ENCODE measurements at regions not wholly inside any gene's neighbourhood (a gene's known extent, or its start where the extent isn't known, plus 50 kb on each side); places are given as distances from the start of the nearest gene placed in this dataset.
"Not testable (repeated sequence)": the region's sequence is repeated elsewhere in the genome, so short reads cannot be mapped to it uniquely, and the experiment has no call there.

DNA sequence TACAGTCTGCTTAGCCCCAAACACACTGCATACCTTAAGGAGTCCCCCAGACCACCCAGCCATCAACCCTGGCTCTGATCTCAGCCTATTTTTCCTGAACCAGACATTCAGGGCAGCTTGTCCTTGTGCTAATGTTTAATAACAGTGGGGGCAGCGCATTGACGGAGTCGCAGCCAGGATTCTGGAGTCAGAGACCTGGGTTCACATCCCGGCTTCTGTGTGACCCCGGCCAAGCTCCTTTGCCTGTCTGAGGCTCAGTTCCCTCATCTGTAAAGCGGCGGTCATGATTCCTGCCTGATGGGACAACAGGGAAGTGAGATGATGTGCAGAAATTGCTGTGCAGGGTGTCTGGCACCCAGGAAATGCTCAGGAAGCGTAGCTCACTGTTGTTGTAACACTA, 63.1 kb downstream of the MATN1 start:
- H3K27ac Mint-ChIP-seq (ENCODE audit: unreplicated experiment) = no peak overlapping the region
- Histone ChIP-seq H3K36me3 (ENCODE audit: insufficient read depth, low read length) (no peaks in the 10 kb centered on the region), H3K79me2 (ENCODE audit: insufficient read depth, low read length) (no peaks in the 10 kb centered on the region), H3K4me1 (ENCODE audit: insufficient read depth, low read length) (no peaks in the 10 kb centered on the region), H4K20me1 (ENCODE audit: insufficient read depth, low read length) (no peaks in the 10 kb centered on the region), H3K9ac (ENCODE audit: low read length) (no peak overlapping the region), H3K4me3 (ENCODE audit: insufficient read depth, low read depth, low read length) (no peak overlapping the region), H2AFZ (ENCODE audit: low read depth, low read length) (no peak overlapping the region), H3K27ac (ENCODE audit: low read depth, low read length) (no peak overlapping the region), H3K4me2 (ENCODE audit: low read length) (no peak overlapping the region), H3K9me3 (ENCODE audit: insufficient read depth, low read depth, low read length) (no peaks in the 10 kb centered on the region), H3K27me3 (ENCODE audit: insufficient read depth, low read length) (peaks cover 8% of the 10 kb centered on the region)
- DNase-seq (ENCODE audit: low read depth) (no peak), FAIRE-seq (no peak)
- TF ChIP-seq, protein P1, sequence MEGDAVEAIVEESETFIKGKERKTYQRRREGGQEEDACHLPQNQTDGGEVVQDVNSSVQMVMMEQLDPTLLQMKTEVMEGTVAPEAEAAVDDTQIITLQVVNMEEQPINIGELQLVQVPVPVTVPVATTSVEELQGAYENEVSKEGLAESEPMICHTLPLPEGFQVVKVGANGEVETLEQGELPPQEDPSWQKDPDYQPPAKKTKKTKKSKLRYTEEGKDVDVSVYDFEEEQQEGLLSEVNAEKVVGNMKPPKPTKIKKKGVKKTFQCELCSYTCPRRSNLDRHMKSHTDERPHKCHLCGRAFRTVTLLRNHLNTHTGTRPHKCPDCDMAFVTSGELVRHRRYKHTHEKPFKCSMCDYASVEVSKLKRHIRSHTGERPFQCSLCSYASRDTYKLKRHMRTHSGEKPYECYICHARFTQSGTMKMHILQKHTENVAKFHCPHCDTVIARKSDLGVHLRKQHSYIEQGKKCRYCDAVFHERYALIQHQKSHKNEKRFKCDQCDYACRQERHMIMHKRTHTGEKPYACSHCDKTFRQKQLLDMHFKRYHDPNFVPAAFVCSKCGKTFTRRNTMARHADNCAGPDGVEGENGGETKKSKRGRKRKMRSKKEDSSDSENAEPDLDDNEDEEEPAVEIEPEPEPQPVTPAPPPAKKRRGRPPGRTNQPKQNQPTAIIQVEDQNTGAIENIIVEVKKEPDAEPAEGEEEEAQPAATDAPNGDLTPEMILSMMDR (IDR thresholded peaks at IDR 0.05; ENCODE audit: insufficient read depth, low read depth, low read length) = no peak
- no peak for TF ChIP-seq EZH2 (IDR thresholded peaks at IDR 0.05; ENCODE audit: insufficient read depth, low read length)
- no peaks in the 10 kb centered on the region for H3K9me3 Mint-ChIP-seq (ENCODE audit: unreplicated experiment)
- H3K36me3 Mint-ChIP-seq (ENCODE audit: low read depth, unreplicated experiment) = peaks cover 1% of the 10 kb centered on the region
- no peak overlapping the region for H3K4me3 Mint-ChIP-seq (ENCODE audit: unreplicated experiment)
- peaks cover 1% of the 10 kb centered on the region for H3K4me1 Mint-ChIP-seq (ENCODE audit: low read depth, unreplicated experiment)
- H3K27me3 Mint-ChIP-seq (ENCODE audit: low read depth, unreplicated experiment) = peaks cover 53% of the 10 kb centered on the region

DNA sequence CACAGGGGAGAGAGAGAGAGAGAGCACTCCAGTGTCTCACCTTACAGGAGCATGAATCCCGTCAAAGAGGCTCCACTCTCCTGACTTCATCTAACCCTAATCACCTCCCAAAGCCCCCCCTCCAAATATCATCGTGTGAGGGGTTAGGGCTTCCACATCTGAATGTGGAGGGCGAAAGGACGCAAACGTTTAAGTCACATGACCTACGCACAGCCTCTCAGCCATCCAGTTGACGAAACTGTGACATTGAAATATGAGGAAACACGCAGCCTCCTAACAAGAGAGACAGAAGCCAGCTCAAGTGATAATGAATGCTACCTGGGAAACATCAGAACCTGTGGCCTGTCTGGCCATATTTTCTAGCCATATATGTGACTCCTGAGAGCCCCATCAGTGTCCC, 63.7 kb downstream of the MATN1 start:
- Mint-ChIP-seq H3K36me3 (ENCODE audit: low read depth, unreplicated experiment) (peaks cover 1% of the 10 kb centered on the region), H3K4me1 (ENCODE audit: low read depth, unreplicated experiment) (peaks cover 1% of the 10 kb centered on the region), H3K27me3 (ENCODE audit: low read depth, unreplicated experiment) (peaks cover 50% of the 10 kb centered on the region), H3K27ac (ENCODE audit: unreplicated experiment) (no peak overlapping the region), H3K9me3 (ENCODE audit: unreplicated experiment) (no peaks in the 10 kb centered on the region), H3K4me3 (ENCODE audit: unreplicated experiment) (no peak overlapping the region)
- FAIRE-seq = no peak
- Histone ChIP-seq H3K27ac (ENCODE audit: low read depth, low read length) (no peak overlapping the region), H3K4me3 (ENCODE audit: insufficient read depth, low read depth, low read length) (no peak overlapping the region), H3K9me3 (ENCODE audit: insufficient read depth, low read depth, low read length) (no peaks in the 10 kb centered on the region), H3K79me2 (ENCODE audit: insufficient read depth, low read length) (no peaks in the 10 kb centered on the region), H3K4me2 (ENCODE audit: low read length) (no peak overlapping the region), H3K27me3 (ENCODE audit: insufficient read depth, low read length) (peaks cover 8% of the 10 kb centered on the region), H3K9ac (ENCODE audit: low read length) (no peak overlapping the region), H3K36me3 (ENCODE audit: insufficient read depth, low read length) (no peaks in the 10 kb centered on the region), H3K4me1 (ENCODE audit: insufficient read depth, low read length) (no peaks in the 10 kb centered on the region), H4K20me1 (ENCODE audit: insufficient read depth, low read length) (no peaks in the 10 kb centered on the region), H2AFZ (ENCODE audit: low read depth, low read length) (no peak overlapping the region)
- no peak for TF ChIP-seq EZH2 (IDR thresholded peaks at IDR 0.05; ENCODE audit: insufficient read depth, low read length)
- TF ChIP-seq, protein P1 (IDR thresholded peaks at IDR 0.05; ENCODE audit: insufficient read depth, low read depth, low read length) = no peak
- DNase-seq (ENCODE audit: low read depth) = no peak

DNA sequence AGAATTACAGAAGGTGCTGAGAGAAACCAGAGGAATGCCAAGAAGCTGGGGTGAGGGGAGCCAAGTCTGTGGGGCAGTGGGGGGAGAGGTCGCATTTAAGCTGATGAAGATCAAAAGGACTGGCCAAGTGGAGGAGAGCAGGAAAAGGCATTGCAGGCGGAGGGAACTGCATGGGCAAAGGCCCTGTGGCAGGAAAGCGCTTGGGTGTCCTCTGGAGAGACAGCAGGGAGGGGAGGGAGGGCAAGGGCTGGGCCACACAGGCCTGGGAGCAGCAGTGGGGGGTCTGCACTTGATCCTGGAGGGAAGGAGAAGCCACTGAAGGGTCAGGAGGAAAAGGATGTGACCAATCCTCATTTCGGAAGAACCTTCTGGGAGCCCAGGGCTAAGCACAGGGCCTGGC, 65.0 kb downstream of the MATN1 start:
- not testable (repeated sequence) for H3K4me1 ChIP-seq (ENCODE audit: insufficient read depth, low read length); H3K36me3 Mint-ChIP-seq (ENCODE audit: low read depth, unreplicated experiment); H2AFZ ChIP-seq (ENCODE audit: low read depth, low read length); H3K27me3 ChIP-seq (ENCODE audit: insufficient read depth, low read length); H3K79me2 ChIP-seq (ENCODE audit: insufficient read depth, low read length); H3K27ac ChIP-seq (ENCODE audit: low read depth, low read length); H3K36me3 ChIP-seq (ENCODE audit: insufficient read depth, low read length); FAIRE-seq; H3K4me2 ChIP-seq (ENCODE audit: low read length); H3K4me1 Mint-ChIP-seq (ENCODE audit: low read depth, unreplicated experiment); H3K27ac Mint-ChIP-seq (ENCODE audit: unreplicated experiment); H4K20me1 ChIP-seq (ENCODE audit: insufficient read depth, low read length); H3K9me3 Mint-ChIP-seq (ENCODE audit: unreplicated experiment); H3K9ac ChIP-seq (ENCODE audit: low read length); DNase-seq (ENCODE audit: low read depth); H3K4me3 Mint-ChIP-seq (ENCODE audit: unreplicated experiment); H3K9me3 ChIP-seq (ENCODE audit: insufficient read depth, low read depth, low read length); H3K4me3 ChIP-seq (ENCODE audit: insufficient read depth, low read depth, low read length)
- peaks cover 43% of the 10 kb centered on the region for H3K27me3 Mint-ChIP-seq (ENCODE audit: low read depth, unreplicated experiment)
